ENCODE measurements at regions not wholly inside any gene's neighbourhood (a gene's known extent, or its start where the extent isn't known, plus 50 kb on each side); places are given as distances from the start of the nearest gene placed in this dataset.
"Not testable (repeated sequence)": the region's sequence is repeated elsewhere in the genome, so short reads cannot be mapped to it uniquely, and the experiment has no call there.

GRCh38 chr22:10526079-10526478 is 5001.9 kb upstream of the OR11H1 start:
- not testable (repeated sequence) for FAIRE-seq; DNase-seq (ENCODE audit: insufficient read length, low spot score)

- FAIRE-seq; DNase-seq (ENCODE audit: insufficient read length, low spot score): not testable (repeated sequence)
These were observed 4996.9 kb upstream of the OR11H1 start for GRCh38 chr22:10531141-10531540.

- DNase-seq (ENCODE audit: insufficient read length, low spot score); FAIRE-seq: not testable (repeated sequence)
These were observed 4955.5 kb upstream of the OR11H1 start for GRCh38 chr22:10572531-10572930.

- DNase-seq (ENCODE audit: insufficient read length, low spot score); FAIRE-seq: not testable (repeated sequence)
These were observed 4926.9 kb upstream of the OR11H1 start for GRCh38 chr22:10601071-10601470.

GRCh38 chr22:10631961-10632360 is 4896.0 kb upstream of the OR11H1 start:
- not testable (repeated sequence) for FAIRE-seq; DNase-seq (ENCODE audit: insufficient read length, low spot score)

GRCh38 chr22:10635341-10635740 is 4892.7 kb upstream of the OR11H1 start:
- DNase-seq (ENCODE audit: insufficient read length, low spot score); FAIRE-seq: not testable (repeated sequence)

- FAIRE-seq; DNase-seq (ENCODE audit: insufficient read length, low spot score): not testable (repeated sequence)
These were observed 4865.2 kb upstream of the OR11H1 start for GRCh38 chr22:10662818-10663217.

- not testable (repeated sequence) for FAIRE-seq; DNase-seq (ENCODE audit: insufficient read length, low spot score)
- TF ChIP-seq CTCF (IDR thresholded peaks at IDR 0.05; ENCODE audit: insufficient read depth, missing control alignments): peak; percentile 7
These were observed 4854.9 kb upstream of the OR11H1 start for GRCh38 chr22:10673065-10673464.

GRCh38 chr22:10678720-10679119 is 4849.3 kb upstream of the OR11H1 start:
- DNase-seq (ENCODE audit: insufficient read length, low spot score); FAIRE-seq: not testable (repeated sequence)

- not testable (repeated sequence) for FAIRE-seq; DNase-seq (ENCODE audit: insufficient read length, low spot score)
These were observed 4842.6 kb upstream of the OR11H1 start for GRCh38 chr22:10685436-10685835.

GRCh38 chr22:10687256-10687655 is 4840.7 kb upstream of the OR11H1 start:
- not testable (repeated sequence) for DNase-seq (ENCODE audit: insufficient read length, low spot score)

GRCh38 chr22:10698836-10699235 is 4829.2 kb upstream of the OR11H1 start:
- FAIRE-seq; DNase-seq (ENCODE audit: insufficient read length, low spot score): not testable (repeated sequence)

More at GRCh38 chr22:10687256-10687655, 4840.7 kb upstream of the OR11H1 start:
- FAIRE-seq: not testable (repeated sequence)

- not testable (repeated sequence) for DNase-seq (ENCODE audit: insufficient read length, low spot score); FAIRE-seq
These were observed 4828.5 kb upstream of the OR11H1 start for GRCh38 chr22:10699301-10700097.

GRCh38 chr22:10708175-10708574 is 4819.8 kb upstream of the OR11H1 start:
- DNase-seq (ENCODE audit: insufficient read length, low spot score); FAIRE-seq: not testable (repeated sequence)

GRCh38 chr22:10710923-10711322 is 4817.1 kb upstream of the OR11H1 start:
- not testable (repeated sequence) for DNase-seq (ENCODE audit: insufficient read length, low spot score); FAIRE-seq

- not testable (repeated sequence) for DNase-seq (ENCODE audit: insufficient read length, low spot score); FAIRE-seq
These were observed 4805.2 kb upstream of the OR11H1 start for GRCh38 chr22:10722804-10723203.

GRCh38 chr22:10723966-10724365 is 4804.0 kb upstream of the OR11H1 start:
- not testable (repeated sequence) for FAIRE-seq; DNase-seq (ENCODE audit: insufficient read length, low spot score)

Data from D721Med (cell line).